OCI-M2 (cell line): ENCODE measurements at regions not wholly inside any gene's neighbourhood (a gene's known extent, or its start where the extent isn't known, plus 50 kb on each side); places are given as distances from the start of the nearest gene placed in this dataset.
"Not testable (repeated sequence)": the region's sequence is repeated elsewhere in the genome, so short reads cannot be mapped to it uniquely, and the experiment has no call there.

Experiments used
- DNase-seq: peaks from one replicate; lab custom pipeline; 2025; ENCODE audit not compliant: unreplicated experiment; lab: John Stamatoyannopoulos, UW

DNA sequence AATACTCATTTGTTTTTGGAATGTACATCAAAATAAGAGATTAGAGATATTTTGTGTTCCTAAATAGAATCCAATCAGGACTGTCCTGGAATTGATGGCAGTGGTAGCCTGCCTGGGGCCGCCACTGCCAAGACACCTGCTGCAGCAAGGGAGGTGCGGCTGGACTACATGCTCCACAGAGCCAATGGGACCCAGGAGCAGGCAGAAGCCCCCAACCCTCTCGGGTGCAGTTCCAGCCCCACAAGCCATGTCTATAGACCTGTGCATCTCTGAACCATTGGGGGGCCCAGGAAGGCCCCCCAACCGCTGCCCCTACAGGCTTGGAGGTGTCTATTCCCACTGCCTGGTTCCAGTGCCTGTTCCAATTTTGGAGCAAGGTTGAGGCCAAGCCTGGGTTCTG, 1524.3 kb downstream of the PCDH18 start:
- no peak for DNase-seq

DNA sequence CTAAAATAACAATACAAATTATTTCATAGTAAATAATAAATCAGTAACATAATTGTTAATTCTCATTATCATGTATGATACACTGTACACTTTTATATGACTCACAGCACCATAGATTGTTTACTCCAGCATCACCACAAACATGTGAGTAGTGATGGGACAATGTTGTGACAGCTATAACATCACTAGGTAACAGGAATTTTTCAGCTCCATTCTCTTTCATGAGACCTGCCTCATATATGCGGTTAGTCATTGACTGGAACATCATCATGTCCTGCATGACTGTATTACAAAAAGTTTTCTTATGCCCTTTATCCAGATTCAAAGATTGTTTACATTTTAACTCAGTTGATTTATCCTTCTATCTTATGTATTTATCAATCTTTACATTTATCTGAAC, 1530.0 kb downstream of the PCDH18 start:
- no peak for DNase-seq

DNA sequence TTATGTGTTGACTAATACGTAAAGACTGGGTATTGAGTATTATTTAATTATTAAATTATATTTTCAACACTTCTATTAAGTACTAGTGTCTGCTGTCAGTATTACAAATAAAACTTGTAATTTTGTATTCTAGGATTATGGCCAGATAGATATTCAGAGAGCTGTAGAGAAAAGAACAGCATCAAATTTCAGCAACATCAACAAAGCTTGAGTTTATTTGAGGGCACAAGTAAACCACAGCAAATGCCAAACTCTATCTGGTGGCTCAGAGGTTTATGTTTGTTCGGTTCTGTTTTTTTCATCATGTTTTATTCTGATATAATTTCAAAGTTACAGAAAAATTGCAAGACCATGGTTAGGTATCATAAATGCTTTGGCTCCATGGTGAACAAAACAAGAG, 1530.5 kb downstream of the PCDH18 start:
- no peak for DNase-seq

DNA sequence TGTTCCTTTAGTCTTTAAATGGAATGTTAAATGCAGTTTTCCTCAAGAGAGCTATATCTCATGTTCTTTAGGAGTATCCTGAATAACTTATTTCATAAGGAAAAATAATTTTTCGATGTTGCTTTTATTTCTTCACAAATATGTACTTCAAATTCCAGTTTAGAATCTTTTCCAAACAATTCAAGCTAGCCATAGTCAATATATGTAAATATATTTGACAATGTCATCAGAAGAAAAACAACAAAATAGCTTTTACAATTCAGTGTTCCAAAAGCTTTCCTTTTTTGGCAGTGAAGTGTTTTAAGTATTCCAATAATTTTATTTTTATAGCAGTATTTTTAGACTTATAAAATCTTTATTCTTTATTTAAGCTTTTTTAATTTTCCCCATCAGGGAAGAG, 1532.0 kb downstream of the PCDH18 start:
- no peak for DNase-seq

DNA sequence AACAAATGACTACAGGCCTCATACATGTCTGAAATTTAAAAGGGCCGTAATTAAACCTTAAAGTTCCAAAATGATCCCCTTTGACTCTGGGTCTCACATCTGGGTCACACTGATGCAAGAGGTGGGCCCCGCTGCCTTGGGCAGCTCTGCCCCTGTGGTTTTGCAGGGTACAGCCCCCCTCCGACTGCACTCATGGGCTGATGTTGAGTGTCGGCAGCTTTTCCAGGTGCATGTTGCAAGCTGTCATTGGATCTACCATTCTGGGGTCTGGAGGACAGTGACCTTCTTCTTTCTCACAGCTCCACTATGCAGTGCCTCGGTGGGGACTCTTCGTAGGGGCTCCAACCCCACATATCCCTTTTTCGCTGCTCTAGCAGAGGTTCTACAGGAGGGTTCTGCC, 1537.9 kb downstream of the PCDH18 start:
- no peak for DNase-seq

DNA sequence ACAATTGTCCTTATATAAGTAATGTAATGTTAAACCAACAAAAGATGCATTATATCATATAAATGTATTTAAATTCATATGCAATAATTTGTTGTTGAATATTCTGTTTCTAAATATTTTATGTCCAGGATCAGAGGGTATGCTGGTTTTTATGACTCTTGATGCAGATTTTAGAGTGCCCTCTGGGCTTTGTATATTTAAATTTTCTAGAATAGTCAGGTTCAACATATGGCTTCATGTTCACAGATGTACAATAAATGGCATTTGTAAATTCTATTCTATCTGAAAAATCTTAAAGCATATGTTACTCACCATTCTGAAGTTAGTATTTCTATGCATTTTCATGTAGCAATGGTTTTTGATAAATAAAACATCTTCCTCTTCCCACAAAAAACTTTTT, 1555.4 kb downstream of the PCDH18 start:
- no peak for DNase-seq

DNA sequence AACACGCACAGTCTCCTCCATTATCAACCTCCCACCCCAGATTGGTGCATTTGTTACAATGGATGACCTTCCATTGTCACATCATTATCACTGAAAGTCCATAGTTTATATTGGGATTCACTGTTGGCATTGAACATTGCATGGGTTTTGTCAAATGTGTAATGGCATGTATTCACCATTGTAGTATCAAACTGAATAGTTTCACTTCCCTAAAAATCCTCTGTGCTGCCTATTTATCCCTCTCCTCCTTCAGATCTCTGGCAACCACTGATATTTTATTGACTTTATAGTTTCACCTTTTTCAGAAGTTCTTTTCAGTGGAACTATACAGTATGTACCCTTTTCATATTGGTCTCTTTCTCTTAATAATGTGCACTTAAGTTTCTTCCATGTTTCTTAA, 1565.4 kb downstream of the PCDH18 start:
- no peak for DNase-seq

DNA sequence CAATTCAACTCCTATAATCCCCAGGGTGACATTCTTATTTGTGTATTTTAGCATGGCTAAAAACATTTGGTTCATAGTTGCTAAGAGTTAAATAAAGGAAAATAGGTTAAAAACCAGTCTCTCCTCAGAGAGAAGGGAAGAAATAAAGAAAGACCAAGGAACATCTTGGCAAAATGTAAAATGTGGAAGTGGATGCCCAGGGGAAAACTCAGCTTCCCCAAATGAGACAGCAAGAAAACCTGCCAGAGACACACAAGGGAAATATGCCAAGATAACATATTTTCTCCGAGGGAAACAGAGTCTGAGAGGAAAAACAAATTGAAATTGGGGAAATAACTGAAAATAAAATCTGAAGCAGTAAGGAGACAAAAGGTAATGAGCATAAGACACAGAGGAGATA, 1569.3 kb downstream of the PCDH18 start:
- DNase-seq, result no peak

DNA sequence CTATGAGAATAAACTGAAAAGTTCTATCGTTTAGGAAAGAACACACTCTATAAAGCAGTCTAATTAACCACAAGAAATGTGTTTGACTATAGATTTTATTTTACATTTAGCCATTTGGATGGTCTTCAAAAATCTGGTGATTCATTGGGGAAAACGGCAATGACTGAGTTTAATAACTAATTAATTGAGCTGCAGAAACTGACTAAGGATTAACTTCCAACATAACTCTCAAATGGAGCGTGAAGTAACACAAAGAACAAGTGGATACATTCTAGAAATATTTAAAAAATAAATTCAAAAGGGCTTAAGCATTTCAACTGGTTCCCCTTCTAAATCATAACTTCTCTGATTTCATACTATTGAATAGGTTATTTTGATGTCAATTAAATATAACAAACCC, 1582.4 kb downstream of the PCDH18 start:
- DNase-seq, result no peak

DNA sequence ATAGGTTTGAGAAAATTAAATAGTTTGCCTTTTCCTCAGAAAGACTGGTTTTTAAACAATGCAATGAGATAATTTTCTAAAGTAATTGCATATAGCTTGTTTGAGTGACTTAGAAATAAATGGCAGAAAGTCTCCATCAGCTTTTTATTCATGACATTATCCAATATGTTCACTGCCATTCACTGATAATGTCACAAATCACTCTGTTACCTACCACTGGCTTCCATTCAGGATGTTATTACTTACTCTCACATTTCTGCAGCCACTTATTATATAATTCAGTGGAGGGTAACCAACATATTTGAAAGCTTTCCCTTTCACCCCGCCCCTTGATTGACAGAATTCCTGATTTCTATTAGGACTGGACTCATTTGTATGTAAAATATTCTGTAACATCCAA, 1583.5 kb downstream of the PCDH18 start:
- no peak for DNase-seq

DNA sequence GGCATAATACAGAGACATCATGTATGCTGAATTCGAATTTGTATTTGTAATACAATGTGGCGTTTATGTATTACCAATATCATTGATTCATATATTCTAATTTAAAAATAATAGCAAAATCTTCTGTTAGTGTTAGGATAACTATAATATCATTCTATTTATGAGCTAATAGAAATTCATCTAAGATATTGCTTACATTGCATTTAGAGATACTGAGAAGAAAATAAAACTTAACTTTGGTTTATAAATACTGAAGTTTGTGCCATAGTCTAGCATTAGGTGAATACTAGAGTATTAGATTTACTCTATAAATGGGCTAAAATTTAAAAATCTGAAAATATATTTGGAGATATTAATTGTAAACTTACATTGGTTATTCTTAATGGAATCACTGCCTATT, 1590.6 kb downstream of the PCDH18 start:
- no peak for DNase-seq

DNA sequence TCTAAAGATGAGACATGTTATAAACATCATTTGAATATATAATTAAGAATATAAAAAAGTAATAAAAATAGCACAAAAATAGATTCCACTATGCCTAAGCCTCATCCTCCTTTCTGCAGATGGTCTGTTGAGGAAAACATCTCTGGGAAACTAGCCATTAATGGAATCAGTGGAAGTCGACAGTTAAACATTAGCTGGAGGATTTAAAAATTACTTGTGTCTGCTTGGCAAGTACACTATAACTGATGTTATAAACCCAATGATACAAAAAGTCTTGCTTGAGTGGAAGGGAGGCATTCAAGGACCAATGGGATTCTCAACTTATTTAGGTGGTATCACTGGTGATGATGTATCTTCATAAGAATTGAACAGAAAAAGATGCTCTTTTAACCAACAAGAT, 1598.3 kb downstream of the PCDH18 start:
- DNase-seq, result no peak

DNA sequence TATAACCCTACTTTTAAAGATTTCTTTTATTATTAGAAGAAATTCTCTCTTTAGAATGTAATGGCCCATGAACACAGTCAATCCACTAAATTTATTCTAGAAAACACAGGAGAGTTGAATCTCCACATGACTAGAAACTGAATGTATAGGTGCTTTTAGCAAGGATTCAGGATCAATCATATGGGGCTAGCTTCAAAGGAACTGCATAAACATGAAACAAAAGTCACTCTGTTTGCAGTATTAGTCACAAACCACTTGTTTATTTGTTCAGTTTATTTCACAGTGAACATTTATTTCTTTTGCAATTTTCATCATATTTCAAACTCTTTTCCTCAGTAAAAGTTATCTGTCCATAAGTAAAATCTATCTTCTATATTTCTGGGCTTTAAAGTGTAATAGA, 1604.6 kb downstream of the PCDH18 start:
- DNase-seq, result no peak

DNA sequence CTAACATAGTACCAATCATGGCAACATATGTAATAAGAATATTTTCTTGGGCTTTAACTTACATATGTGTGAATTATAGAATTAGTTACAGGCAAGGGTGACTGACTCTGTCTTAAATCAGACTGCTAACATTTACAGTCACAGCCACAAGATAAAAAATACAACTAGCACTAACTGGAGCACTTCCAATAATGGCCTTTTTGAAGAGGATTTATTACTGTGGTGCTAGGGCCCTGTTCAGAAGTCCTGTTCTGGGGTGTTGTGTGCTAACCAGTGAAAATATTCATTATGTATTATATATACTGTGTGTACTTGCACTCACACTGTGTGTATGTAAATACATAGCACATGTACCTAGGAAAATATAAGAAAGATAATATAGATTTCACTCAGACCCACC, 1611.2 kb downstream of the PCDH18 start:
- DNase-seq, result no peak

DNA sequence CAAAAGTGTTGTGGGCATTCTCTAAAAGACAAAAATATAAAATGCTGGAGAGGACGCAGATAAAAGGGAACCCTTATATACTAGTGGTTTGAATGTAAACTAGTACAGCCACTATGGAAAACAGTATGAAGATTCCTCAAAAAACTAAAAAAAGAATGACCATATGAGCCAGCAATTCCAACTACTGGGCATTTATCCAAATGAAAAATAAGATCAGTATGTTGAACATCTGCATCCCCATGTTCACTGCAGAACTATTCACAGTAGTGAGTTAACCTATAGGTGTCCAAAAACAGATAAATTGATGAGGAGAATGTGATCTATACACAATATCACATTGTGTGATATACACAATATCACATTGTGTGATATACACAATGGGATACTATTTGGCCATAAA, 1615.3 kb downstream of the PCDH18 start:
- no peak for DNase-seq

DNA sequence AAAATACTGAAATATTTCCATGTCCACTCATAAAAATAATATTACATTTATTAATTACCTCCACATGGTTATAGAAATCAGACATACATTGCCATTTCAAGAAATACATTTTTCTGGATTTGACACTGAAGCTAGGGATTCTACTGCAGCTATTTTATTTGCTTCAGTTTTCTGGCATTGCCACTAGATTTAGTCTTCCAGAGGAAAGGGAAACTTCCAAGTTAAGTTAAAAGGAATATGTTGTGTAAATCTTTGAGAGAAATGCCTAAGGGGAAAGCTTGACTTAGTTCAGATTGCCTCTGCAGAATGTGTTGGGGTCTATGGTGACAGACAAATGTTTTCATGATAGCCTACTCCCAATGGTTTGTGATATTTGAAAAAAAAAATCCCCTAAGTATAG, 1631.3 kb downstream of the PCDH18 start:
- DNase-seq, result no peak

DNA sequence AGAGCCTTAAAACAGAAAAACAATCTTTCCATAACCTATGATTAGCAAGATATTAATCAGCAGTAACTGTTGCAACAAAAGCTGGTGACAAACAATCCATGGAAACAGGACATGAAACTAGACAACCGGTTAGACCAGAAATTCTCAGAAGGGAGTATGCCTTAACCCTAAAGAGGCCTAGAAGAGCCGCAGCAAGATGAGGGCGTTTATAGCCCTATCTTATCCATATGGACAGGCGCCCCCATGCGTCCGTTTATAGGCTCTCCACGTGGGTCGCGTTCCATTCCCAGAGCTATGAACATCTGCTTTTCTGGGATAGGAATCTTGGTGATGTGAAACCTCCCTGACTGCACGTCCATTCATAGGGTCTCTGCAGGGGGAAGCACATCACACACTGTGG, 1662.7 kb upstream of the PABPC4L start:
- DNase-seq, result not testable (repeated sequence)

DNA sequence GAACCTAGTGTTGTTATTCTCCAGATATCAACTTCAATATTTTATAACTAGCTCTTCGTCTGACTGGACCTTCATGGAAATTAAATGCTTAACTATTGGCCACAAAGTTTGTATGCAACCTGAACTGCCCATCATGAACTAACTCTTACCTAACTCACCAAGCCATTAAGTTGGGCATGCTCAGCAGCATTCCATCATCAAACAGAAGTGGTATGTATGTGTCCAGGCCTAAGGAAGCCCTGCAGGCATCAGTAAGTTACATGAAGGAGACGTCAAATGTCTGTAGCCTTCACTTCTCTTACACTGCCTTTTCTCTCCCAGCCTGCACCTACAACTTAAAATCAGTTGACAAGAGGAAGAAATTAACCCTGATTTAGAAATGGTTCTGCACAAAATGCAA, 1639.2 kb upstream of the PABPC4L start:
- DNase-seq, result no peak

DNA sequence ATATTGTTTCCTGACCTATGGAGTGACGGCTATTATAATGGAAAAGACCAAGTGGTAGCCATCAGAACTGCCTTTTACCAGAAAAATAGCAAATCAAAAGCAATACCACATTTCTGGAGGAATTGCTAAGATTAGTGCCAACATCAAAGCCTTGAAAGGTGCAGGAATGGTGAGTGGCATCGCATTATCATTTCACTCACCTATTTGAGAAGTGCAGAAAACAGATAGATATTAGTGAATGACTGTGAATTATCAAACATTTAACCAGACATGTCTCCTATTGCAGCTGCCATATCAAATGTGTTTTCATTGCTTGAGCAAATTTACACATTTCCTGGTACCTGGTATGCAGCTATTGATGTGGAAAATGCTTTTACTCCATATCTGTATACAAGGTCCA, 1638.1 kb upstream of the PABPC4L start:
- no peak for DNase-seq

DNA sequence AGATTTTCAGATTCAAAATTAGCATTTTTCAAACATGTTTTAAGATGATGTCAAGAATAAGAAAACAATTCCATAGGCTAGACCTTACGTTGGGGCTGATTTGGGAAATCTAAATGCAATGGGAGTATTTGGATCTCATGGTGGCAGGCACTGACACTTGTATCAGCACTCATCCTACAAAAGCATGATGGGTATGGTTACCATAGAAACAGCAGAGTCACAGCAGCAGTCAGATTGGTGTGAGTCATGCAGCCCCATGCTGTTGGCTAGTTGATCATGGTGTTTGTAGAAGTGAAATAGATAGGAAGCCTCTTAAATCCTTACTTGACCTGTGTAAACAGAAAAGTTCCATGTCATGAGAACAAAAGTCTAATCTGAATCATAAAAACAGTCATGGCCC, 1637.3 kb upstream of the PABPC4L start:
- no peak for DNase-seq

DNA sequence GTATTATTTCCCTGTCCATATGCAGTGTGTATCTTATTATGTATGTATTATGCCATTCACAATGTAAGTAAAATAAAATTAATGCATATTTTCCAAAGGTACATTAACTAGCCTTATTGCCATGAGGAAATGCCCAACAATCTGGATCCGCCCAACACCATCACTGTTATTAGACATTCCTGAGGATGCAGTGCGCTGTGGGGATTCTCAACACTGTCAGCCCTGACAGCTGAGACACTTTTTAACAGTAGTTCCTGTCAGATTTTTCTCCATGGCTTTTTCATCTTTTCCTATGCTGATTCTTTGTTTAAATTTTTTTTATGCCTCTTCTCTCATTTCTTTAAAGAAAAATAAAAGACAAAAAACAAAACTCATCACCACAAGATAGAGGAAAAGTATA, 1632.9 kb upstream of the PABPC4L start:
- DNase-seq, result no peak

DNA sequence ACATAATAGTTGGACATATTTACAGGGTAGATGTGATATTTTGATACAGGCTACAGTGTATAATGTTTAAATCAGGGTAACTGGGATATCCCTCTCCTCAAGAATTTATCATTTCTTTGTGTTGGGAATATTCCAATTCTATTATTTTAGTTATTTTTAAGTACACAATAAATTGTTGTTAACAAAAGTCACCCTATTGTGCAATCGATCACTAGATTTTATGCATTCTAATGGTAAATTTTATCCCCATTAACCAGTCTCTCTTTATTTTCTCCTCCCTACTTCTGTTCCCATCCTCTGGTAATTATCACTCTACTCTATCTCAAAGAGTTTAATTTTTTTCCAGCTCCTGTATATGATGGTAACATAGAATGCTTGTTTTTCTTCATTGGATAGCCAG, 1631.9 kb upstream of the PABPC4L start:
- no peak for DNase-seq

DNA sequence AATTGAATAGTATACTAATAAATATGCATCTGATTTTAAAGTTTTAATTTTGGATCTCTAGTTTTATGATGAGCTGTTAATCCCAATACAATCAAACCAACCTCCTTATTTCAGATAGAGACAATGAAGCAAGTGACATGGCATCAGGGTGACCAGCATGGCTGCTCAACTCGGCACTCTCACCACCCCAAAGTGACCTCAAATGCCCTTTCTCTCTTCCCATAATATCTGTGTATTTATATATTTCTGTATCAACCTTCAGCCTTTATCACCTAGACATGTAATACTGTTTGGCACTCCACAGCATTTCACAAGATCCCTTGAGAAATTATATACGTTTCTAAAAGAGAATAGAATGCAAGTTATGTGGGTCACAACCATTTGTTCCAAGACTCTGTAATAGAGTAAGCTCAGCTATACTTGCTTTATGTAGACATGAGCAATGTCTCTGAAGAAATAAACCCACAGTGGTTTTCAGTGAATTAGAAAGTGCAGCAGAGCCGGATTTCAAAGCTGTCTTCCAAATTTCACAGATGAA, 1623.2 kb upstream of the PABPC4L start:
- DNase-seq, result no peak

DNA sequence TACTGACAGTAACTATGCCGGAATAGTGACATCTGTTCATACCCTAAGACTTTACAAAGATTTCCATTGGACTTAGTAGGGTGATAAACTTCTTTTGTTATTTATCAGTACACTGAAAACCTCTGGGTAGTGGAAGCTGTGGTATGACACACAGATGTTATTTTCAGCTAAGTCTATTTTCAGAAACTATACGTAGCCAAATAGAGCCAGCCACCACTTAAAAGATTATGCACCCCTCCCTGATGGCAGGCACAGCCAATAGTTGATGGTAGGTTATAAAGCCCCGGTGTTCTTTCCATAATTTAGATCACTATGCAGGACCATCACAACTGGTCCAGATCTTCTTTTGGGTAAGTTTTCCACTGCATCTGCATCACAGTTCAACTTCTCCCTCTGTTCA, 1603.2 kb upstream of the PABPC4L start:
- DNase-seq, result no peak
